Psoas muscle (tissue), 7 donors: ENCODE measurements at regions not wholly inside any gene's neighbourhood (a gene's known extent, or its start where the extent isn't known, plus 50 kb on each side); places are given as distances from the start of the nearest gene placed in this dataset.

Source experiments
- ATAC-seq, 4 donors: fragments of 200-7000 bp; cut with Tn5 transposase; one replicate each; pipeline ENCODE4 v1.9.1; 2020; ENCODE audit warnings: moderate library complexity in 3 of 4, mild to moderate bottlenecking in 2 of 4
- DNase-seq, 2 donors: peaks; one replicate each; pipeline ENCODE4 v3.0.0-alpha.2; 2020
- H3K27ac ChIP-seq: fragments of 200-600 bp; one replicate; pipeline ENCODE4 v1.8.0; 2022
- H3K27me3 ChIP-seq, 3 donors: fragments of 200-600 bp in 1 of 3; one replicate each; pipeline versions ENCODE4 v1.6.1 to v1.8.0; 2013 to 2022; ENCODE audit warnings: low read length in 2 of 3, mild to moderate bottlenecking in 2 of 3, moderate library complexity in 1 of 3; ENCODE audit not compliant: insufficient read depth in 3 of 3
- H3K36me3 ChIP-seq, 2 donors: fragments of 200-600 bp in 1 of 2; one replicate each; pipeline versions ENCODE4 v1.6.1 to v1.8.0; 2013 to 2022; ENCODE audit warnings: low read depth in 1 of 2, mild to moderate bottlenecking in 1 of 2, moderate library complexity in 1 of 2; ENCODE audit not compliant: insufficient read depth in 1 of 2
- H3K4me1 ChIP-seq: fragments of 200-600 bp; one replicate; pipeline ENCODE4 v1.8.0; 2022
- H3K4me3 ChIP-seq: fragments of 200-600 bp; one replicate; pipeline ENCODE4 v1.8.0; 2022; ENCODE audit warnings: mild to moderate bottlenecking
- H3K9me3 ChIP-seq: fragments of 200-600 bp; one replicate; pipeline ENCODE4 v1.8.0; 2022
- WGBS, 3 donors: extraction: QIAGEN DNeasy Blood & Tissue Kit; methylation state at CpG; one replicate each; pipeline versions ENCODE4 v1.1.6 to v1.1.7; 2013; 5-methylcytosine and 5-hydroxymethylcytosine counted together
- intact Hi-C, 2 donors: fragments of 100-400 bp; cut with DNase I; formaldehyde crosslinking; loops; one replicate each; pipeline versions ENCODE4 v1.11.0 to v1.14.2; 2022
- TF ChIP-seq, protein P1 (sequence below): fragments of 200-600 bp; IDR thresholded peaks from one replicate; pipeline ENCODE4 v1.8.0; 2022; ENCODE audit warnings: antibody characterized with exemption
- donor health status: healthy with polysubstance abuse.
- donor health status: DM: no; HTN: no; CAD: no; lungs with moderate emphysema.
- donor health status: Bipolar disorder and iron deficiency.
- donor health status: healthy.
- donor health status: DM: yes; HTN: yes; CAD: no.
- donor health status: DM: no; HTN: no; CAD: no.
- donor health status: DM: yes; HTN: yes; CAD: no.

DNA sequence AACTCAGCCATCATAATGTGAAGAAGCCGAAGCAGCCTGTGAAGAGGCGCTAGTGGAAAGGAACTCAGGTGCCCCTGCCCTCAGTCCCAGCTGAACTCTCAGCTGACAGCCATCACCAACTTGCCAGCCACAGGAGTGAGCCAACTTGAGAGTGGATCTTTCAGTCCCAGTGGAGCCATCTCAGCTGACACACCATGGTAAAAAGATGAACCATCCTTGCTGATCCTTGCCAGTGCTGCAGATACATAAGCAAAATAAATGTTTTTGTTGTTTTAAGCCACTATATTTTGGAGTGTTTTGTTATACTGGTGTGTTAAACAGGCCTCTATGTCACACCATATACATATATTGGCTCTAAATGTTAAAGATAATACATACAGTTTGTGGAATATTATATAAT lies 195.8 kb upstream of the SPRED2 start:
- Histone ChIP-seq H3K4me3 (no peak overlapping the region), H3K27me3 (no peaks in the 10 kb centered on the region), H3K4me1 (no peaks in the 10 kb centered on the region), H3K27ac (no peak overlapping the region), H3K36me3 (no peaks in the 10 kb centered on the region), H3K9me3 (no peaks in the 10 kb centered on the region)
- DNase-seq (no peak), ATAC-seq (no peak)
- 93 to 95% (median 94%) methylated on average over 2 of the region's 2 CpGs for WGBS, 3 donors
- intact Hi-C loops, result no loop called here
- TF ChIP-seq, protein P1, sequence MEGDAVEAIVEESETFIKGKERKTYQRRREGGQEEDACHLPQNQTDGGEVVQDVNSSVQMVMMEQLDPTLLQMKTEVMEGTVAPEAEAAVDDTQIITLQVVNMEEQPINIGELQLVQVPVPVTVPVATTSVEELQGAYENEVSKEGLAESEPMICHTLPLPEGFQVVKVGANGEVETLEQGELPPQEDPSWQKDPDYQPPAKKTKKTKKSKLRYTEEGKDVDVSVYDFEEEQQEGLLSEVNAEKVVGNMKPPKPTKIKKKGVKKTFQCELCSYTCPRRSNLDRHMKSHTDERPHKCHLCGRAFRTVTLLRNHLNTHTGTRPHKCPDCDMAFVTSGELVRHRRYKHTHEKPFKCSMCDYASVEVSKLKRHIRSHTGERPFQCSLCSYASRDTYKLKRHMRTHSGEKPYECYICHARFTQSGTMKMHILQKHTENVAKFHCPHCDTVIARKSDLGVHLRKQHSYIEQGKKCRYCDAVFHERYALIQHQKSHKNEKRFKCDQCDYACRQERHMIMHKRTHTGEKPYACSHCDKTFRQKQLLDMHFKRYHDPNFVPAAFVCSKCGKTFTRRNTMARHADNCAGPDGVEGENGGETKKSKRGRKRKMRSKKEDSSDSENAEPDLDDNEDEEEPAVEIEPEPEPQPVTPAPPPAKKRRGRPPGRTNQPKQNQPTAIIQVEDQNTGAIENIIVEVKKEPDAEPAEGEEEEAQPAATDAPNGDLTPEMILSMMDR, result no peak

DNA sequence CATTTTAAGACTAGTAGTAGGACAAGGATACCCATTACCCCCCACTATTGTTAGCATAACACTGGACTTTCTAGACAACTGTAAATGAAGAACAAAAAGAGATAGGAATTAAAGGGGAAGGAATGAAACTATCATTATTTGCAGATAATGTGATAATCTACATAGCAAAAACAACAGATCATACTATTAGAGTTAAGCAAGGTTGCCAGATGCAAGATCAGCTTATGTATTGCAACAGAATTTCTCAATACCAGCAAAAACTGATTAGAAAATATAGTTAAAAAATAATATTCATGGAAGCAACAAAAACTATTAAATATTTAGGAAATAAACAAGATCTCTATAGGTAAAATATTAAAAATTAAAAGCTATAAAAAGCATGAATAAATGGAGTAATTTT lies 194.4 kb upstream of the SPRED2 start:
- intact Hi-C loops, result no loop called here
- Histone ChIP-seq H3K4me3 (no peak overlapping the region), H3K27me3 (no peaks in the 10 kb centered on the region), H3K9me3 (no peaks in the 10 kb centered on the region), H3K4me1 (no peaks in the 10 kb centered on the region), H3K27ac (no peak overlapping the region), H3K36me3 (no peaks in the 10 kb centered on the region)
- TF ChIP-seq, protein P1, result no peak
- DNase-seq, result no peak
- no peak for ATAC-seq

DNA sequence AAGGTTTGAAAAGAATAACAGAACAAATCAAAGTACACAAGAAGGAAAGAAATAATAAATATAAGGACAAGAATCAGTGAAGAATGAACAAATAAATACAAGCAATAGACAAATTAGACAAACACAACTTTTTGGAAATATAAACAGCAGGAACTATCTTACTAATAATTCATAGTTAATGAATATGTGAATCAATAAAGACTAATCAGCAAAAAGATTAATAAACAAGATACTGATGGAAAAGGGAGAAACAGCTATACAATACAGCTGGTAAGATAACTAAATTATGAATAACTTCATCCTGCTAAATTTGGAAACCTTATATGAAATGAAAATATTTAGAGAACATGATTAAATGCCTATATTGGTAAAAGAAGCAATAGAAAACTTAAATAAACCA lies 193.6 kb upstream of the SPRED2 start:
- intact Hi-C loops, result no loop called here
- no peak overlapping the region for H3K4me3 ChIP-seq
- H3K36me3 ChIP-seq, result no peaks in the 10 kb centered on the region
- H3K9me3 ChIP-seq, result no peaks in the 10 kb centered on the region
- DNase-seq (no peak), ATAC-seq (no peak)
- no peaks in the 10 kb centered on the region for H3K27me3 ChIP-seq
- H3K27ac ChIP-seq, result no peak overlapping the region
- no peaks in the 10 kb centered on the region for H3K4me1 ChIP-seq
- TF ChIP-seq, protein P1, result no peak

DNA sequence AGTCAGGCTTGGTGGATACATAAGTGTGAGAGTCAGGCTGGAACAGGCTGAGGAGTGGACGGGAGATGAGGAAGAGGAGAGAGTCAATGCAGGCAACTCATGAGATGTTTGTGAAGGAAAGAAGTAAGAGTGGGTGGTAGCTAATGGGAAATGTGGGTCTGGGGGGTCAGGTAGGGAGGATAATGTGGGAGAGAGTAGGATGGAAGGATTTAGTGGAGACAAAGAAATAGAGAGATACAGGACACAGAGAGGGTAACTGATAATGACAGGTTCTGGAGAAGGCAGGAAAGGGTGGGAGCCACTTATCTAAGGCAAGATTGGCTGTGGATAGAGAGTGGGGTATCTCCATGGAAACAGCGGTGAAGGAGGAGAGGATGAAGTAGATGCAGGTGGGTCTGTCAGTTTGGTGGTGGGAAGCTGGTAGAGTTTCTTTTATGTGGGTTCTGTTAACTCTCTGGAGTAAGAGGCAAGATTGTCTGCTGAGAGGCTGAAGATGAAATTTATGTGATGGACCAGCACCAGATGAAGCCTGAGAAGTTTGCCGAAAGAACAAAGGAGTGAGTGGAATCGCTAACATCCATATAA lies 190.6 kb upstream of the SPRED2 start:
- whole genome bisulfite sequencing, 3 donors, result 87 to 92% (median 88%) methylated on average over 4 of the region's 4 CpGs
- H3K4me1 ChIP-seq, result no peaks in the 10 kb centered on the region
- H3K4me3 ChIP-seq, result no peak overlapping the region
- no peak overlapping the region for H3K27ac ChIP-seq
- intact Hi-C loops, result no loop called here
- TF ChIP-seq, protein P1, result no peak
- ATAC-seq (no peak), DNase-seq (no peak)
- no peaks in the 10 kb centered on the region for H3K9me3 ChIP-seq
- H3K36me3 ChIP-seq, result no peaks in the 10 kb centered on the region
- no peaks in the 10 kb centered on the region for H3K27me3 ChIP-seq

DNA sequence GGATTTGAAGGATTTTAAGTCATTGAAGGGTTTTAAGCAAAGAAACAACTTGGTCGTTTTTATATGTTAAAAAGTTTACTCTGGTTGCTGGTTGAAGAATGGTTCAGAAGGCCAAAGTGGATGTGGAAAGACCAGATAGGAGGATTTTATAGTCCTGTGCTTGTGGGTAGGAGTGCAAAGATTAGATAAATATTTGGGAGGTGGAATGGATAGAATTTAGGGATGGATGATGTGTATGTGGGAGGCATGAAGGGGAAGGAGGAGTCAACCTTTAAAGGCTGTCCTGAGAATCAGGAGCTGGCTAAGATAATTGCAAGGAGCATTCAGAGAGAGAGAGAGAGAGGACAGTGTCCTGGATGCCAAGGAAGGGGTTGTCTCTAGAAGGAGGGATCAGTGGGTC lies 190.1 kb upstream of the SPRED2 start:
- DNase-seq (no peak), ATAC-seq (no peak)
- TF ChIP-seq, protein P1, result no peak
- WGBS, 3 donors, result 67 to 71% (median 68%) methylated on average over 1 of the region's 1 CpG
- Histone ChIP-seq H3K4me3 (no peak overlapping the region), H3K4me1 (no peaks in the 10 kb centered on the region), H3K36me3 (no peaks in the 10 kb centered on the region), H3K9me3 (no peaks in the 10 kb centered on the region), H3K27me3 (no peaks in the 10 kb centered on the region), H3K27ac (no peak overlapping the region)
- intact Hi-C loops, result no loop called here
